Mesenchymal stem cell (in vitro differentiated cells and primary cell): ENCODE measurements at regions not wholly inside any gene's neighbourhood (a gene's known extent, or its start where the extent isn't known, plus 50 kb on each side); places are given as distances from the start of the nearest gene placed in this dataset.

Experiments
- DNase-seq: peaks from one replicate; pipeline ENCODE4 v3.0.0-alpha.2; 2013
- H2AFZ ChIP-seq: one replicate; pipeline ENCODE4 v1.6.1; 2013; ENCODE audit warnings: low read depth, mild to moderate bottlenecking, control low read depth, inconsistent platforms, low read length, moderate library complexity
- H2AK5ac ChIP-seq: 2 replicates; pipeline ENCODE4 v1.6.1; 2013; ENCODE audit warnings: low read length, moderate library complexity, mild to moderate bottlenecking, inconsistent platforms; ENCODE audit not compliant: severe bottlenecking
- H2BK120ac ChIP-seq: one replicate; pipeline ENCODE4 v1.6.1; 2013; ENCODE audit warnings: low read depth, mild to moderate bottlenecking, inconsistent platforms, low read length, moderate library complexity
- H2BK12ac ChIP-seq, 2 experiments: one replicate each; pipeline ENCODE4 v1.6.1; 2013; ENCODE audit warnings: inconsistent platforms in 2 of 2, low read length in 2 of 2, mild to moderate bottlenecking in 2 of 2, moderate library complexity in 2 of 2, control low read depth in 1 of 2
- H2BK15ac ChIP-seq: one replicate; pipeline ENCODE4 v1.6.1; 2013; ENCODE audit warnings: mild to moderate bottlenecking, low read depth, inconsistent platforms; ENCODE audit not compliant: poor library complexity, severe bottlenecking
- H2BK5ac ChIP-seq: 2 replicates; pipeline ENCODE4 v1.6.1; 2013; ENCODE audit warnings: low read depth, mild to moderate bottlenecking, low read length, control low read depth, inconsistent platforms; ENCODE audit not compliant: poor library complexity, severe bottlenecking
- H3K14ac ChIP-seq, 2 experiments: one replicate each; pipeline ENCODE4 v1.6.1; 2013; ENCODE audit warnings: inconsistent platforms in 2 of 2, low read length in 2 of 2, control low read depth in 1 of 2, mild to moderate bottlenecking in 1 of 2, moderate library complexity in 1 of 2
- H3K18ac ChIP-seq, 2 experiments: one replicate each; pipeline ENCODE4 v1.6.1; 2013; ENCODE audit warnings: inconsistent platforms in 2 of 2, low read length in 2 of 2, control low read depth in 1 of 2, low read depth in 1 of 2, mild to moderate bottlenecking in 1 of 2
- H3K23ac ChIP-seq, 2 experiments: one replicate each; pipeline ENCODE4 v1.6.1; 2013; ENCODE audit warnings: inconsistent platforms in 2 of 2, low read length in 2 of 2, mild to moderate bottlenecking in 2 of 2, moderate library complexity in 2 of 2, control low read depth in 1 of 2
- H3K27ac ChIP-seq: 2 replicates; pipeline ENCODE4 v1.5.1; 2013; ENCODE audit warnings: mild to moderate bottlenecking, moderate library complexity, low read length, control low read depth, inconsistent platforms; ENCODE audit not compliant: poor library complexity, severe bottlenecking
- H3K27me3 ChIP-seq, 2 experiments: 2 replicates each; pipeline versions ENCODE4 v1.6.1 to v1.7.0; 2013; ENCODE audit warnings: low read length in 2 of 2, mild to moderate bottlenecking in 2 of 2, moderate library complexity in 2 of 2, control low read depth in 1 of 2, inconsistent platforms in 1 of 2; ENCODE audit not compliant: control insufficient read depth in 1 of 2, insufficient read depth in 1 of 2
- H3K36me3 ChIP-seq, 2 experiments: 2 replicates each; pipeline versions ENCODE4 v1.6.1 to v1.7.0; 2013; ENCODE audit warnings: low read length in 2 of 2, control low read depth in 1 of 2, inconsistent platforms in 1 of 2, low read depth in 1 of 2, mild to moderate bottlenecking in 1 of 2; ENCODE audit not compliant: insufficient read depth in 2 of 2, control insufficient read depth in 1 of 2
- H3K4ac ChIP-seq, 2 experiments: one replicate each; pipeline ENCODE4 v1.6.1; 2013; ENCODE audit warnings: inconsistent platforms in 2 of 2, low read length in 2 of 2, mild to moderate bottlenecking in 2 of 2, moderate library complexity in 2 of 2, control low read depth in 1 of 2, low read depth in 1 of 2
- H3K4me1 ChIP-seq: 2 replicates; pipeline ENCODE4 v1.6.1; 2013; ENCODE audit warnings: low read depth, low read length, control low read depth; ENCODE audit not compliant: control insufficient read depth, insufficient read depth
- H3K4me2 ChIP-seq: 2 replicates; pipeline ENCODE4 v1.6.1; 2013; ENCODE audit warnings: low read length, mild to moderate bottlenecking, inconsistent platforms; ENCODE audit not compliant: poor library complexity, severe bottlenecking
- H3K4me3 ChIP-seq, 2 experiments: 2 replicates each; pipeline versions ENCODE4 v1.5.1 to v1.7.0; 2013; ENCODE audit warnings: low read length in 2 of 2, mild to moderate bottlenecking in 2 of 2, control low read depth in 1 of 2, low read depth in 1 of 2; ENCODE audit not compliant: insufficient read depth in 1 of 2
- H3K79me1 ChIP-seq: replicated peaks from 2 replicates; pipeline ENCODE4 v1.6.1; 2013; ENCODE audit warnings: mild to moderate bottlenecking, control low read depth, low read length, inconsistent platforms; ENCODE audit not compliant: poor library complexity, severe bottlenecking
- H3K9ac ChIP-seq: 2 replicates; pipeline ENCODE4 v1.7.0; 2013; ENCODE audit warnings: mild to moderate bottlenecking, low read length, moderate library complexity
- H3K9me3 ChIP-seq: 2 replicates; pipeline ENCODE4 v1.7.0; 2013; ENCODE audit warnings: mild to moderate bottlenecking, low read length; ENCODE audit not compliant: control insufficient read depth
- H4K8ac ChIP-seq: one replicate; pipeline ENCODE4 v1.6.1; 2013; ENCODE audit warnings: inconsistent platforms, mild to moderate bottlenecking, low read length, moderate library complexity
- H4K91ac ChIP-seq: one replicate; pipeline ENCODE4 v1.6.1; 2013; ENCODE audit warnings: mild to moderate bottlenecking, low read length, inconsistent platforms
- WGBS: methylation state at CpG from one replicate; pipeline ENCODE4 v1.1.7; 2013; ENCODE audit warnings: mixed read lengths; 5-methylcytosine and 5-hydroxymethylcytosine counted together

- no peaks in the 10 kb centered on the region for H3K4me1 ChIP-seq
- no peaks in the 10 kb centered on the region for H3K79me1 ChIP-seq
- H2BK5ac ChIP-seq = no peak overlapping the region
- no peak for DNase-seq
- H3K18ac ChIP-seq = no peak overlapping the region
- H4K91ac ChIP-seq = no peak overlapping the region
- no peak overlapping the region for H3K9ac ChIP-seq
- H2AK5ac ChIP-seq = no peak overlapping the region
- peaks cover 22% of the 10 kb centered on the region for H3K9me3 ChIP-seq
- H2BK12ac ChIP-seq = no peak overlapping the region
- no peak overlapping the region for H4K8ac ChIP-seq
- H3K27ac ChIP-seq = no peak overlapping the region
- H2AFZ ChIP-seq = no peak overlapping the region
- no peak overlapping the region for H2BK15ac ChIP-seq
- no peak overlapping the region for H2BK120ac ChIP-seq
- no peaks in the 10 kb centered on the region for H3K27me3 ChIP-seq
- no peak overlapping the region for H3K4me2 ChIP-seq
- no peak overlapping the region for H3K14ac ChIP-seq
- no peak overlapping the region for H3K23ac ChIP-seq
- H3K4me3 ChIP-seq = no peak overlapping the region
- no peaks in the 10 kb centered on the region for H3K36me3 ChIP-seq
- H3K4ac ChIP-seq = no peak overlapping the region
These were observed 67.2 kb upstream of the C1GALT1C1 start for GRCh38 chrX:120697053-120697452.

- no peaks in the 10 kb centered on the region for H3K27me3 ChIP-seq
- H3K4me1 ChIP-seq = no peaks in the 10 kb centered on the region
- no peak overlapping the region for H3K23ac ChIP-seq
- H3K36me3 ChIP-seq = no peaks in the 10 kb centered on the region
- H3K4me2 ChIP-seq = no peak overlapping the region
- no peak overlapping the region for H4K91ac ChIP-seq
- H2BK12ac ChIP-seq = no peak overlapping the region
- H3K9ac ChIP-seq = no peak overlapping the region
- no peak overlapping the region for H3K27ac ChIP-seq
- no peak overlapping the region for H3K4me3 ChIP-seq
- H3K79me1 ChIP-seq = no peaks in the 10 kb centered on the region
- H3K4ac ChIP-seq = no peak overlapping the region
- H2AK5ac ChIP-seq = no peak overlapping the region
- no peak overlapping the region for H2AFZ ChIP-seq
- H2BK5ac ChIP-seq = no peak overlapping the region
- peaks cover 4% of the 10 kb centered on the region for H3K9me3 ChIP-seq
- DNase-seq = no peak
- 57% methylated on average over 1 of the region's 2 CpGs for WGBS
- no peak overlapping the region for H2BK120ac ChIP-seq
- H4K8ac ChIP-seq = no peak overlapping the region
- H3K18ac ChIP-seq = no peak overlapping the region
- no peak overlapping the region for H3K14ac ChIP-seq
- no peak overlapping the region for H2BK15ac ChIP-seq
These were observed 62.5 kb upstream of the C1GALT1C1 start for GRCh38 chrX:120692319-120692718.

- WGBS = 84% methylated on average over 4 of the region's 4 CpGs
- Histone ChIP-seq H3K27ac (no peak overlapping the region), H3K14ac (no peak overlapping the region), H3K9me3 (no peaks in the 10 kb centered on the region), H3K23ac (no peak overlapping the region), H3K79me1 (no peaks in the 10 kb centered on the region), H2BK12ac (no peak overlapping the region), H2BK15ac (no peak overlapping the region), H3K18ac (no peak overlapping the region), H3K9ac (no peak overlapping the region), H3K27me3 (no peaks in the 10 kb centered on the region), H3K4ac (no peak overlapping the region), H2AK5ac (no peak overlapping the region), H3K4me1 (no peaks in the 10 kb centered on the region), H3K4me2 (no peak overlapping the region), H3K36me3 (no peaks in the 10 kb centered on the region), H2BK120ac (no peak overlapping the region), H2BK5ac (no peak overlapping the region), H2AFZ (no peak overlapping the region), H4K8ac (no peak overlapping the region), H4K91ac (no peak overlapping the region), H3K4me3 (no peak overlapping the region)
- no peak for DNase-seq
These were observed 61.1 kb upstream of the C1GALT1C1 start for GRCh38 chrX:120690941-120691340.

GRCh38 chrX:120690344-120690743 lies 60.5 kb upstream of the C1GALT1C1 start:
- no peaks in the 10 kb centered on the region for H3K9me3 ChIP-seq

More at GRCh38 chrX:120690344-120690743, 60.5 kb upstream of the C1GALT1C1 start:
- no peak overlapping the region for H2BK15ac ChIP-seq
- no peak overlapping the region for H2AK5ac ChIP-seq
- no peak overlapping the region for H3K27ac ChIP-seq
- no peak overlapping the region for H3K23ac ChIP-seq
- no peaks in the 10 kb centered on the region for H3K27me3 ChIP-seq
- no peak overlapping the region for H4K91ac ChIP-seq
- no peak overlapping the region for H2AFZ ChIP-seq
- 53% methylated on average over 3 of the region's 3 CpGs for WGBS
- H2BK120ac ChIP-seq = no peak overlapping the region
- no peak overlapping the region for H3K4me3 ChIP-seq
- no peak overlapping the region for H3K9ac ChIP-seq
- H3K4me2 ChIP-seq = no peak overlapping the region
- no peaks in the 10 kb centered on the region for H3K79me1 ChIP-seq
- no peaks in the 10 kb centered on the region for H3K4me1 ChIP-seq
- no peak overlapping the region for H3K18ac ChIP-seq
- no peak overlapping the region for H3K4ac ChIP-seq
- DNase-seq = no peak
- H4K8ac ChIP-seq = no peak overlapping the region
- no peaks in the 10 kb centered on the region for H3K36me3 ChIP-seq
- no peak overlapping the region for H3K14ac ChIP-seq
- H2BK12ac ChIP-seq = no peak overlapping the region
- no peak overlapping the region for H2BK5ac ChIP-seq
